Activated CD4-positive, alpha-beta T cell treated with anti-CD3 and anti-CD28 coated beads, Interleukin-2, amount 10 ng/mL, durations not matched to agents 24 days and 14 days (primary cell): ENCODE measurements at regions not wholly inside any gene's neighbourhood (a gene's known extent, or its start where the extent isn't known, plus 50 kb on each side); places are given as distances from the start of the nearest gene placed in this dataset.

ENCODE experiments used
- DNase-seq: peaks from one replicate; pipeline ENCODE4 v3.0.0; 2022
- H3K27ac Mint-ChIP-seq: one replicate; pipeline ENCODE4 v1.8.0; 2022; ENCODE audit warnings: mild to moderate bottlenecking, mixed read lengths
- H3K27me3 Mint-ChIP-seq: one replicate; pipeline ENCODE4 v1.8.0; 2022; ENCODE audit warnings: mixed read lengths
- H3K36me3 Mint-ChIP-seq: one replicate; pipeline ENCODE4 v1.8.0; 2022; ENCODE audit warnings: low read depth, mild to moderate bottlenecking, mixed read lengths
- H3K4me1 Mint-ChIP-seq: one replicate; pipeline ENCODE4 v1.8.0; 2021; ENCODE audit warnings: mixed read lengths
- H3K4me3 Mint-ChIP-seq: one replicate; pipeline ENCODE4 v1.8.0; 2022; ENCODE audit warnings: mild to moderate bottlenecking, moderate library complexity, mixed read lengths
- H3K9me3 Mint-ChIP-seq: one replicate; pipeline ENCODE4 v1.8.0; 2021; ENCODE audit warnings: mixed read lengths
- intact Hi-C: fragments of 100-400 bp; cut with micrococcal nuclease; formaldehyde crosslinking; loops from one replicate; pipeline ENCODE4 v1.15.1; 2023

DNA sequence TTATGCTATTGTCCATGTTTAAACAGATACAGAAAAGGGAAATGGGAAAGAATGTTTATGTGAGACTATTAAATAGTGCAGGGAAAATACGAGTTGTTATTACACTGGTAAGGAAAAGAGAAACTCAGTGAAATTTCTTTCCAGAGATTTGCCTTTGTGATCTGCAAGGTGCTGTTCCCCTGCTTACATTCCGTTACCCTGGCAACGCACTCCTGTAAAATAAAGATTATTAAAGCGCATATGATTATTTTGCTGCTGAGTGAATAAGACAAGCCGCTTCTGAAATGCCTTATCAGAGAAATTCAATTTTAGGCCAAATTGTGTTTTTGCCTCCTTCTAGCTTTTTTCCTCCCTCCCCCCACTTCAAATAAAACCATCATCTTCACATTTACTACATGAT is 328.6 kb upstream of the PMFBP1 start:
- H3K36me3 Mint-ChIP-seq: no peaks in the 10 kb centered on the region
- H3K27ac Mint-ChIP-seq: no peak overlapping the region
- H3K4me3 Mint-ChIP-seq: no peak overlapping the region
- no peaks in the 10 kb centered on the region for H3K4me1 Mint-ChIP-seq
- H3K9me3 Mint-ChIP-seq: no peaks in the 10 kb centered on the region
- DNase-seq: no peak
- no peaks in the 10 kb centered on the region for H3K27me3 Mint-ChIP-seq
- intact Hi-C loops: loop anchor here (10.0 kb wide), 1 partner anchor 1454 kb away; no protein-coding TSS in a partner anchor

- intact Hi-C loops: no loop called here
- DNase-seq: no peak
- H3K36me3 Mint-ChIP-seq: no peaks in the 10 kb centered on the region
- H3K27ac Mint-ChIP-seq: no peak overlapping the region
- no peaks in the 10 kb centered on the region for H3K9me3 Mint-ChIP-seq
- H3K4me1 Mint-ChIP-seq: no peaks in the 10 kb centered on the region
- no peak overlapping the region for H3K4me3 Mint-ChIP-seq
- no peaks in the 10 kb centered on the region for H3K27me3 Mint-ChIP-seq
Observed at GRCh38 chr16:72493716-72494415, 321.9 kb upstream of the PMFBP1 start.

GRCh38 chr16:72487283-72487682 is 315.3 kb upstream of the PMFBP1 start:
- Mint-ChIP-seq H3K36me3 (no peaks in the 10 kb centered on the region), H3K27me3 (no peaks in the 10 kb centered on the region), H3K4me3 (no peak overlapping the region), H3K27ac (no peak overlapping the region), H3K4me1 (peaks cover 6% of the 10 kb centered on the region), H3K9me3 (no peaks in the 10 kb centered on the region)
- intact Hi-C loops: no loop called here
- DNase-seq: no peak

DNA sequence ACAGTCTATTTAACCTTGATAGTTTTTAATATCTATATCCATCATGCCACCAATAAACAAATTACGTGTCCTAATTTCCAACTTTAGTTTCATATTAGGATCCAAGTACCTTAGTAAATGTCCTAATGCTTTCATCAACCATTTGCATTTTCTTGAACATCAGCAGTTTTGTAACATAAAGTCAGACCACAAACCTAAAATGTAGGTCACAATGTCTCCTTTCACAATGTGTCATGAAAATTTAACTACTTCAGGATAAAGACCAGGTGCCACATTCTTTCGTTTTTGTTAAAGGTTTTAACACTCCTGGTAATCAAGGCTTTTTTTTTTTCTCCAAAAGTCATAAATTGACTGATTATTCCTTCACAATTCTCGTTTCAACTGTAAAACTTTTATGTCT is 310.7 kb upstream of the PMFBP1 start:
- Mint-ChIP-seq H3K27me3 (no peaks in the 10 kb centered on the region), H3K4me1 (peaks cover 17% of the 10 kb centered on the region), H3K4me3 (no peak overlapping the region), H3K27ac (no peak overlapping the region), H3K36me3 (no peaks in the 10 kb centered on the region), H3K9me3 (no peaks in the 10 kb centered on the region)
- no peak for DNase-seq
- intact Hi-C loops: no loop called here

GRCh38 chr16:72481419-72481818 is 309.5 kb upstream of the PMFBP1 start:
- intact Hi-C loops: no loop called here
- DNase-seq: no peak
- H3K27ac Mint-ChIP-seq: no peak overlapping the region
- no peaks in the 10 kb centered on the region for H3K36me3 Mint-ChIP-seq
- H3K4me3 Mint-ChIP-seq: no peak overlapping the region
- no peaks in the 10 kb centered on the region for H3K9me3 Mint-ChIP-seq
- H3K27me3 Mint-ChIP-seq: no peaks in the 10 kb centered on the region
- peaks cover 17% of the 10 kb centered on the region for H3K4me1 Mint-ChIP-seq

DNA sequence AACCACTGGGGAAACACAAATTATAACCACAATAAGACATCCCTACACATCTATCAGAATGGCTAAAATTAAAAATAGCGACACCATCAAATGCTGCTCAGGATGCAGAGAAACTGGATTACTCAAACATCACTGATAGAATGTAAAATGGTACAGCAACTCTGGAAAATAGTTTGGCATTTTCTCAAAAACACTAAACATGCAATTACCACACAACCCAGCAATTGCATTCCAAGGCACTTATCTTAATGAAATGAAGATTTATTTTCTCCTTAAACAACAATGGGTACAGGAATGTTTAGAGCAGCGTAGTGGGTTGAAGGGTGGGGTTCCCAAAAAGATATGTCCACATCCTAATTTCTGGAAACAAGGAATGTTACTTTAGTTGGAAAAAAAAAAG is 309.0 kb upstream of the PMFBP1 start:
- no peak overlapping the region for H3K4me3 Mint-ChIP-seq
- H3K27me3 Mint-ChIP-seq: no peaks in the 10 kb centered on the region
- intact Hi-C loops: no loop called here

DNA sequence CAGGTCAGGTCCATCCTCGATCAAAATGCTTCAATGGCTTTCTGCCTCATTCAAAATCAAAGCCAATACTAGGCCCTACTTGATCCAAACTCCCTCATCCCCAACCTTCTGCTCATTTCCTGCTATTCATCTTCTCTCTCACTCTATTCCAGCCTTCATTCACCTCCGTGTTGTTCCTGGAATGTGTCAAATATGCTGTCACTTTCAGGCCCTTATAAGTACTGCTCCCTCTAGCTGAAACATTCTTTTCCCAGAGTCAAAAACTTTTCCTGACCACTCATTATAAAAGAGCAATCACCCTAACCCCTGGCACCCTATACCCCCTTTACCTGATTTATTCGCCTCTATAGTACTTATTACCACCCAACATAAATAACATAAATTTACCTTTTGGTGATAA is 303.7 kb upstream of the PMFBP1 start:
- Mint-ChIP-seq H3K4me1 (peaks cover 12% of the 10 kb centered on the region), H3K36me3 (no peaks in the 10 kb centered on the region), H3K27me3 (no peaks in the 10 kb centered on the region), H3K4me3 (no peak overlapping the region), H3K27ac (no peak overlapping the region), H3K9me3 (no peaks in the 10 kb centered on the region)
- DNase-seq: no peak
- intact Hi-C loops: loop anchor here (2.0 to 5.0 kb wide), 2 partner anchors 189 to 312 kb away; no protein-coding TSS in a partner anchor

More for the DNA sequence above, 309.0 kb upstream of the PMFBP1 start:
- Mint-ChIP-seq H3K36me3 (no peaks in the 10 kb centered on the region), H3K9me3 (no peaks in the 10 kb centered on the region), H3K27ac (no peak overlapping the region), H3K4me1 (peaks cover 17% of the 10 kb centered on the region)
- DNase-seq: no peak

DNA sequence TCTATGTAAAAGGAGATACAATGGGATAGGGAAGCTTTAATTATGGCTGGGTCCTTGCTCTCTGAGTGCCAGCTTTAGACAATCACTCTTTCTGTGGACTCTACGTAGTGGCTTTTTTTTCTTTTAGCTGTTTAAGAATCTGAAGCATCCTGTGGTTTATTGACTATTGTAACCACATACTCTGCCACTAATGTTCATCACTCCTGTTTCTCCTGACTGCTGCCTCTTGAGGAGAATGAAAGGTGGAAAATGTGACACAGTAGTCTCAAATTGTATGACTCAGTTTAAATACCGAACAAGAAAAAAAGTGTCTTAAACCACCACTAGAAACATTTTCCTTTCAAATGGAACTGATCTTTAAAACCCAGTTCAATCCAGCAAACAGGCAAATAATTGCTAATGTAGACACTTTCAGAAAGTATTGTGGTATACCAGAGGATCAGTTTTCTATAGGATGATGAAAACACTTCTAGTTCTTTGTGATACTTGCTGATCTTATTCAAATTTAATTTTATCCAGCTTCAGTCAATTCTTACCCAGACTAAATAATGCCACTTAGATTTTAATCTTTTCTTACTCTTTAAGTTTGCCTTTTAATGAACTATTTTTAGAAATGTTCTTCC is 302.7 kb upstream of the PMFBP1 start:
- Mint-ChIP-seq H3K4me3 (no peak overlapping the region), H3K27ac (peak overlapping the region; percentile 5), H3K9me3 (no peaks in the 10 kb centered on the region), H3K4me1 (peaks cover 9% of the 10 kb centered on the region), H3K36me3 (no peaks in the 10 kb centered on the region), H3K27me3 (peaks cover 3% of the 10 kb centered on the region)
- DNase-seq: no peak
- intact Hi-C loops: loop anchor here (2.0 to 5.0 kb wide), 2 partner anchors 190 to 313 kb away; no protein-coding TSS in a partner anchor

DNA sequence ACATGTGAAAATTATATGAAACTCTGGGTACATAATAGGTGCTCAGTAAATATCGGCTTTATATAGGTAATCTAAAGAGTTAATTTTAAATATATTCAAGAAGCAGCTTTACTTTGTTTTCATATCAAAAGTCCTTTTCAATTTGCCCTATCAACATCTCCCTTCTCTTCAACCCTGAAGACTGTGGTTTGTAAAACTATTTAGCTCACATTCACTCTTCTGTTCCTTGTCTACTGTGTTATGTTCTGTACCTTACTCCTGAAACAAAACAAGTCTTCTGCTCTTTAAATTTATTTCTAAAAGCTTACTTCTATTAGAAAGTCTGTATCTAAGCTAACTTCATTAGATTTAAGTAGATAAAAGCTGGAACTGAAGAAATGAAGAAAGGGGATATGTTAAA is 301.7 kb upstream of the PMFBP1 start:
- Mint-ChIP-seq H3K27me3 (peaks cover 3% of the 10 kb centered on the region), H3K4me3 (no peak overlapping the region), H3K9me3 (no peaks in the 10 kb centered on the region), H3K4me1 (peaks cover 9% of the 10 kb centered on the region), H3K27ac (no peak overlapping the region), H3K36me3 (no peaks in the 10 kb centered on the region)
- intact Hi-C loops: loop anchor here (2.0 kb wide), 1 partner anchor 191 kb away; no protein-coding TSS in a partner anchor
- no peak for DNase-seq

GRCh38 chr16:72471317-72471924 is 299.5 kb upstream of the PMFBP1 start:
- intact Hi-C loops: no loop called here
- Mint-ChIP-seq H3K9me3 (no peaks in the 10 kb centered on the region), H3K4me1 (peaks cover 9% of the 10 kb centered on the region), H3K36me3 (no peaks in the 10 kb centered on the region), H3K4me3 (no peak overlapping the region), H3K27me3 (peaks cover 3% of the 10 kb centered on the region), H3K27ac (no peak overlapping the region)
- DNase-seq: no peak

DNA sequence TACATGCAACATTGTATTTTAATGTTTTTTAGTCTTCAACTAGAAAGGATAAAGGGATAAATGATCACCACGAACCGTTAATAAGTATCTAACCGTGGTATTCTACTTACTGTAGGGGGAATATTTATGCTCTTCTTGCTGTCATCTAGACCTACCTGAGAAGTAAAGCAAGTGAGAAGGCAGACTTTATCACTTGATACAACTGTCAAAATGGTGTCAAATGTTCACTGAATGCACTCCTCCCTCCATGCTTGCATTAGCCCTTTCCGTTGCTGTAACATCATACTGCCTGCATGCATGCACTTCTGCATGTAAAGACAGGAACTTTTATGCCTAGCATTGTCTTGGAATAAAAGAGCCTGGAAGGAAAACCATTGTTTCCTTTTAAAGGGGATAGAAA is 298.6 kb upstream of the PMFBP1 start:
- no peak for DNase-seq
- Mint-ChIP-seq H3K36me3 (no peaks in the 10 kb centered on the region), H3K4me1 (peaks cover 9% of the 10 kb centered on the region), H3K27me3 (peaks cover 3% of the 10 kb centered on the region), H3K27ac (no peak overlapping the region), H3K4me3 (no peak overlapping the region), H3K9me3 (no peaks in the 10 kb centered on the region)
- intact Hi-C loops: no loop called here

- Mint-ChIP-seq H3K27me3 (peaks cover 3% of the 10 kb centered on the region), H3K9me3 (no peaks in the 10 kb centered on the region), H3K4me1 (peaks cover 8% of the 10 kb centered on the region), H3K4me3 (no peak overlapping the region), H3K36me3 (no peaks in the 10 kb centered on the region), H3K27ac (no peak overlapping the region)
- no peak for DNase-seq
- intact Hi-C loops: no loop called here
Observed at GRCh38 chr16:72469932-72470331, 298.0 kb upstream of the PMFBP1 start.

DNA sequence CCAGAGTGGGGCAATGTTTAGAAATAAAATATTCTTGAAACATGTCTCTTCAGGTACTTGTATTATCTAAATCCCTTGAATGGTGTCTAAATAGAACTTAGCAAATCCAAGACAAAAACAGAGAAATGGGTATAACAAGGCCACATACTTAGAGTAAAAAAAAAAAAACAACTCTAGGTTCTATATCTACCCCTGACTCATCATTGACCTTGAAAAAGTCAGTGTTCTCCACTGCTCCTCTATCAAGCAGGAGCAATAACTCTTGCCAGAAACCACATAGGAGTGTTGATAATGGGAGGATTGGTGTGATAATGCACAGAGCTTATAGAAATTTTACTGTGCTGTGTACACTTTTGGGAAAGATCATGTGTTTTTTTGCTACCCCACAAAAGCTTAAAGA is 296.6 kb upstream of the PMFBP1 start:
- intact Hi-C loops: no loop called here
- Mint-ChIP-seq H3K36me3 (no peaks in the 10 kb centered on the region), H3K4me3 (no peak overlapping the region), H3K27me3 (peaks cover 3% of the 10 kb centered on the region), H3K4me1 (no peaks in the 10 kb centered on the region), H3K9me3 (no peaks in the 10 kb centered on the region), H3K27ac (no peak overlapping the region)
- DNase-seq: no peak

- Mint-ChIP-seq H3K4me1 (no peaks in the 10 kb centered on the region), H3K4me3 (no peak overlapping the region), H3K9me3 (no peaks in the 10 kb centered on the region), H3K27ac (no peak overlapping the region), H3K36me3 (no peaks in the 10 kb centered on the region), H3K27me3 (peaks cover 3% of the 10 kb centered on the region)
- no peak for DNase-seq
- intact Hi-C loops: loop anchor here (2.0 kb wide), 1 partner anchor 66 kb away; no protein-coding TSS in a partner anchor
Observed at GRCh38 chr16:72467157-72467759, 295.3 kb upstream of the PMFBP1 start.
